GM13976 (cell line): ENCODE measurements at regions not wholly inside any gene's neighbourhood (a gene's known extent, or its start where the extent isn't known, plus 50 kb on each side); places are given as distances from the start of the nearest gene placed in this dataset.

Source experiments
- DNase-seq: peaks from one replicate; pipeline ENCODE4 v3.0.0; 2012; ENCODE audit warnings: low spot score
- CTCF ChIP-seq: IDR thresholded peaks from 2 replicates; pipeline ENCODE4 v1.5.1; 2012; ENCODE audit warnings: borderline replicate concordance, mild to moderate bottlenecking; ENCODE audit not compliant: insufficient read depth; ENCODE audit errors: extremely low read depth, missing control alignments, control extremely low read depth
- in situ Hi-C: fragments of 300-500 bp; cut with MboI; formaldehyde crosslinking; loops from one replicate; pipeline ENCODE4 v1.12.0; 2022; ENCODE audit warnings: low sequenced_read_pairs, mixed read lengths, inconsistent platforms; ENCODE audit not compliant: unreplicated experiment

GRCh38 chr1:2874207-2874606, 72.7 kb upstream of the TTC34 start:
- no peak for DNase-seq
- in situ Hi-C loops, result no loop called here
- TF ChIP-seq CTCF, result no peak

GRCh38 chr1:2874607-2875480, 73.4 kb upstream of the TTC34 start:
- TF ChIP-seq CTCF, result no peak
- DNase-seq, result no peak
- in situ Hi-C loops, result no loop called here

- in situ Hi-C loops, result no loop called here
- no peak for TF ChIP-seq CTCF
- no peak for DNase-seq
These were observed 74.4 kb upstream of the TTC34 start for GRCh38 chr1:2875707-2876561.

- TF ChIP-seq CTCF, result no peak
- no peak for DNase-seq
- in situ Hi-C loops, result no loop called here
These were observed 75.4 kb upstream of the TTC34 start for GRCh38 chr1:2876846-2877245.

GRCh38 chr1:2877391-2877790, 75.9 kb upstream of the TTC34 start:
- no peak for TF ChIP-seq CTCF
- in situ Hi-C loops, result no loop called here
- DNase-seq, result no peak

- in situ Hi-C loops, result no loop called here
- no peak for DNase-seq
These were observed 77.1 kb upstream of the TTC34 start for GRCh38 chr1:2878591-2878990.

More at GRCh38 chr1:2878591-2878990, 77.1 kb upstream of the TTC34 start:
- TF ChIP-seq CTCF, result no peak
